BE2C (cell line): ENCODE measurements at regions not wholly inside any gene's neighbourhood (a gene's known extent, or its start where the extent isn't known, plus 50 kb on each side); places are given as distances from the start of the nearest gene placed in this dataset.

ENCODE experiments used
- DNase-seq: peaks from one replicate; pipeline ENCODE4 v3.0.0-alpha.2; 2020
- H3K27me3 ChIP-seq: fragments of 250-450 bp; sonication (Bioruptor Pico); 2 replicates; pipeline ENCODE4 v1.5.1; 2020; ENCODE audit warnings: mild to moderate bottlenecking
- H3K36me3 ChIP-seq: fragments of 250-450 bp; sonication (Bioruptor Pico); 2 replicates; pipeline ENCODE4 v1.5.1; 2020; ENCODE audit warnings: mild to moderate bottlenecking
- H3K4me1 ChIP-seq: fragments of 250-450 bp; sonication (Bioruptor Pico); 2 replicates; pipeline ENCODE4 v1.5.1; 2020
- H3K4me3 ChIP-seq: 2 replicates; pipeline ENCODE4 v1.5.1; 2011; ENCODE audit warnings: low read depth, low read length
- H3K9me3 ChIP-seq: fragments of 250-450 bp; sonication (Bioruptor Pico); 2 replicates; pipeline ENCODE4 v1.5.1; 2020
- CTCF ChIP-seq: IDR thresholded peaks from 2 replicates; pipeline ENCODE4 v1.5.1; 2012; ENCODE audit warnings: mild to moderate bottlenecking, low read depth, low read length

- no peaks in the 10 kb centered on the region for H3K4me1 ChIP-seq
- no peaks in the 10 kb centered on the region for H3K36me3 ChIP-seq
- H3K9me3 ChIP-seq, result no peaks in the 10 kb centered on the region
- H3K27me3 ChIP-seq, result 0 out of 2 replicates have a peak, but pooled peaks cover 5% of the 10 kb centered on the region
- no peak overlapping the region for H3K4me3 ChIP-seq
- no peak for DNase-seq
- TF ChIP-seq CTCF, result no peak
These were observed 199.8 kb upstream of the RGMA start for GRCh38 chr15:93288728-93289294.

- H3K36me3 ChIP-seq, result no peaks in the 10 kb centered on the region
- no peak for TF ChIP-seq CTCF
- H3K4me3 ChIP-seq, result no peak overlapping the region
- no peaks in the 10 kb centered on the region for H3K27me3 ChIP-seq
- H3K4me1 ChIP-seq, result no peaks in the 10 kb centered on the region
- no peaks in the 10 kb centered on the region for H3K9me3 ChIP-seq
- DNase-seq, result no peak
These were observed 197.4 kb upstream of the RGMA start for GRCh38 chr15:93286446-93286845.

GRCh38 chr15:93283854-93284253 lies 194.8 kb upstream of the RGMA start:
- H3K4me3 ChIP-seq, result no peak overlapping the region
- no peak for DNase-seq
- H3K4me1 ChIP-seq, result no peaks in the 10 kb centered on the region
- H3K9me3 ChIP-seq, result no peaks in the 10 kb centered on the region
- no peaks in the 10 kb centered on the region for H3K36me3 ChIP-seq
- no peak for TF ChIP-seq CTCF
- H3K27me3 ChIP-seq, result no peaks in the 10 kb centered on the region

GRCh38 chr15:93282808-93283207 lies 193.8 kb upstream of the RGMA start:
- no peak for TF ChIP-seq CTCF
- no peaks in the 10 kb centered on the region for H3K36me3 ChIP-seq
- no peaks in the 10 kb centered on the region for H3K9me3 ChIP-seq
- no peak for DNase-seq
- H3K27me3 ChIP-seq, result no peaks in the 10 kb centered on the region
- no peak overlapping the region for H3K4me3 ChIP-seq
- no peaks in the 10 kb centered on the region for H3K4me1 ChIP-seq

- H3K4me3 ChIP-seq, result no peak overlapping the region
- TF ChIP-seq CTCF, result no peak
- H3K27me3 ChIP-seq, result no peaks in the 10 kb centered on the region
- H3K36me3 ChIP-seq, result no peaks in the 10 kb centered on the region
- no peak for DNase-seq
- H3K4me1 ChIP-seq, result no peaks in the 10 kb centered on the region
- H3K9me3 ChIP-seq, result no peaks in the 10 kb centered on the region
These were observed 189.8 kb upstream of the RGMA start for GRCh38 chr15:93278783-93279182.

GRCh38 chr15:93278006-93278405 lies 189.0 kb upstream of the RGMA start:
- H3K4me1 ChIP-seq, result no peaks in the 10 kb centered on the region
- H3K27me3 ChIP-seq, result no peaks in the 10 kb centered on the region
- H3K9me3 ChIP-seq, result no peaks in the 10 kb centered on the region
- no peak for TF ChIP-seq CTCF
- DNase-seq, result no peak
- no peak overlapping the region for H3K4me3 ChIP-seq
- no peaks in the 10 kb centered on the region for H3K36me3 ChIP-seq
